Activated CD8-positive, alpha-beta memory T cell treated with anti-CD3 and anti-CD28 coated beads, Interleukin-2, amount 10 ng/mL, durations not matched to agents 7 days and 5 days (primary cell): ENCODE measurements at regions not wholly inside any gene's neighbourhood (a gene's known extent, or its start where the extent isn't known, plus 50 kb on each side); places are given as distances from the start of the nearest gene placed in this dataset.
"Not testable (repeated sequence)": the region's sequence is repeated elsewhere in the genome, so short reads cannot be mapped to it uniquely, and the experiment has no call there.

Source experiments
- ATAC-seq: fragments of 150-1000 bp; cut with Tn5 transposase; one replicate; pipeline ENCODE4 v1.10.0; 2021; ENCODE audit warnings: moderate library complexity
- CTCF ChIA-PET: fragments of 350-600 bp; sonication (Branson Sonifier 250); formaldehyde crosslinking; loops from one replicate; lab custom pipeline; 2021; ENCODE audit warnings: antibody characterized with exemption; lab: Charles Lee
- DNase-seq: peaks from one replicate; pipeline ENCODE4 v3.0.0-alpha.2; 2020
- H3K27ac Mint-ChIP-seq: one replicate; pipeline ENCODE4 v1.8.0; 2021; ENCODE audit warnings: mild to moderate bottlenecking, mixed read lengths
- H3K27me3 Mint-ChIP-seq: one replicate; pipeline ENCODE4 v1.8.0; 2021; ENCODE audit warnings: mixed read lengths
- H3K36me3 Mint-ChIP-seq: one replicate; pipeline ENCODE4 v1.8.0; 2021; ENCODE audit warnings: mild to moderate bottlenecking, mixed read lengths
- H3K4me1 Mint-ChIP-seq: one replicate; pipeline ENCODE4 v1.8.0; 2021; ENCODE audit warnings: mixed read lengths
- H3K4me3 Mint-ChIP-seq: one replicate; pipeline ENCODE4 v1.8.0; 2021; ENCODE audit warnings: mild to moderate bottlenecking, moderate library complexity, mixed read lengths
- H3K9me3 Mint-ChIP-seq: one replicate; pipeline ENCODE4 v1.8.0; 2022; ENCODE audit warnings: low read depth, mixed read lengths

DNA sequence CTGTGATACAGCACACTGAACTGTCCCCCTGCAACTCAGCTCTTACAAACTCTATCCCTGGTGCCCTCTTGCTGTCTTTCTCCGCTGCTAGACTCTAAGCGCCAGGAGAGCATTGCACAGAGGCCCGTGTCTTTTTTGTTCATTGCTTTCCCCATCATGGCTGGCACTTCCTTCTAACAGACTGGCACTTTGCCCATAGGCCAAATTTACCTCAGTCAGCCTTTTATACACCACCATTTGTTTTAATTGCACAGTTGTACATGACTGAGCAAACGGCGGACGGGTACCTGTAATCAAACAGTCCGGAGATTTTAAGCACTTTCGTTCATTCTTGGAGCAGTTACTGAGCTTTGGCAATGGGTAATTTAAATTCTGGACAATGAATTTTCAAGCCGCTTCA lies 102.2 kb upstream of the CLINT1 start:
- ATAC-seq (no peak), DNase-seq (no peak)
- Mint-ChIP-seq H3K9me3 (no peaks in the 10 kb centered on the region), H3K4me1 (peaks cover 6% of the 10 kb centered on the region), H3K36me3 (no peaks in the 10 kb centered on the region), H3K27ac (no peak overlapping the region), H3K27me3 (peaks cover 14% of the 10 kb centered on the region), H3K4me3 (no peak overlapping the region)
- CTCF ChIA-PET = no interaction called here

DNA sequence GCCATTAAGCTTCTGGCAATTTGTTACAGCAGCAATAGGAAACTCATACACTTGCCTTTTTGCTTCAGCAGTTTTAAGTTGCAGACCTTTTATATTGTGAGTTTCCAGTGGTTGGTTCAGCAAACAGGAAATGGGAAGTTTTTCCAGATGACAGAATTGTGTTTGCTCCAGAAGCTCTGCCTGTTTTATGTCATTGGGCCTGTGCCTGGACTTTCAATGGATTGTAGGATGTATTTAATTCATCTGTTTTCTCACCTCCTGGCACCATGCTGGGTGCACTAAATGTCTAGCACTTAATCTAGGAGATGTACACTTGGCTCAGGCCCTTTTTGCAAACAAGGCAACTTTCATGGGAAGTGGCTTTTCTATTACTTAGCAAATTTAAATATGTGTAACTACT lies 100.4 kb upstream of the CLINT1 start:
- peaks cover 17% of the 10 kb centered on the region for H3K27me3 Mint-ChIP-seq
- H3K4me1 Mint-ChIP-seq = peaks cover 6% of the 10 kb centered on the region
- H3K27ac Mint-ChIP-seq = no peak overlapping the region
- no peaks in the 10 kb centered on the region for H3K9me3 Mint-ChIP-seq
- DNase-seq = no peak
- CTCF ChIA-PET = no interaction called here
- no peak for ATAC-seq
- no peak overlapping the region for H3K4me3 Mint-ChIP-seq
- no peaks in the 10 kb centered on the region for H3K36me3 Mint-ChIP-seq

GRCh38 chr5:157956271-157956885 lies 97.4 kb upstream of the CLINT1 start:
- Mint-ChIP-seq H3K27ac (no peak overlapping the region), H3K4me1 (peaks cover 6% of the 10 kb centered on the region), H3K9me3 (no peaks in the 10 kb centered on the region), H3K4me3 (no peak overlapping the region), H3K27me3 (peaks cover 26% of the 10 kb centered on the region), H3K36me3 (no peaks in the 10 kb centered on the region)
- ATAC-seq (no peak), DNase-seq (no peak)
- CTCF ChIA-PET = no interaction called here

- ATAC-seq (no peak), DNase-seq (no peak)
- Mint-ChIP-seq H3K9me3 (no peaks in the 10 kb centered on the region), H3K4me1 (peaks cover 6% of the 10 kb centered on the region), H3K27me3 (peaks cover 22% of the 10 kb centered on the region), H3K27ac (no peak overlapping the region), H3K36me3 (no peaks in the 10 kb centered on the region), H3K4me3 (no peak overlapping the region)
- CTCF ChIA-PET = interaction anchor here (0.8 kb wide), 1 partner anchor 137 kb away, joined by 3 read pairs; no protein-coding TSS in a partner anchor
These were observed 96.7 kb upstream of the CLINT1 start for GRCh38 chr5:157955541-157956172.

GRCh38 chr5:157952374-157952685 lies 93.4 kb upstream of the CLINT1 start:
- Mint-ChIP-seq H3K27me3 (peaks cover 29% of the 10 kb centered on the region), H3K4me1 (peaks cover 10% of the 10 kb centered on the region), H3K36me3 (no peaks in the 10 kb centered on the region), H3K4me3 (no peak overlapping the region), H3K9me3 (no peaks in the 10 kb centered on the region), H3K27ac (no peak overlapping the region)
- CTCF ChIA-PET = interaction anchor here (0.7 to 1.3 kb wide), 3 partner anchors 97 to 190 kb away, joined by 3 to 4 read pairs (median 3); no protein-coding TSS in a partner anchor
- no peak for ATAC-seq
- DNase-seq = no peak

DNA sequence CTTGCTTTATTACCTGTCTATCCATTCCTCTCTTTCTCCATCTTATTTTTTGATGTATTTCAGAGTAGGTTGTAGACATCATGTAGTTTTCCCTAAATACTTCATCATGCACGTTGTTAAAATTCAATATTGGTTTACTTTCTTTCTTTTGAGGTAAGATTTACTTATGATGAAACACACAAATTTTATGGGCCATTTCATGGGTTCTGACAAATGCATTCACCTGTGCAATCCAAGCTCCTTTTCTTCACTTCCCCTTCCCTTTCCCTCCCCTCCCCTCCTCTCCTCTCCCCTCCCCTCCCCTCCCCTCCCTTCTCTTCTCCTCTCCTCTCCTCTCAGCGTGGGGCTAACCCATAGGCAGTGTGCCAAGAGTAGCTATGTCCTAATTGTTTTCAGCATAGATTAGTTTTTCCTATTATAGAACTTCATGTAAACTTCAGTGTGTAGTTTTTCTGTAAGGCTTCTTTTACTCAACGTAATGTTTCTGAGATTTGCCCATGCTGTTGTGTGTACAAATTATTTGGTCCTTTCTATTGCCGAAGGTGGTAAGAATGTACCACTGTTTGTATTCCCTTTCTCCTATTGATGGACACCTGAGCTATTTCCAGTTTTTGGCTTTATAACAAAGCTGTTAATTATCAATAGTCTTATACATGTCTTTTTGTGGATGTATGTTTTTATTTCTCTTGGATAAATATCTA lies 92.9 kb upstream of the CLINT1 start:
- Mint-ChIP-seq H3K36me3 (no peaks in the 10 kb centered on the region), H3K4me1 (peaks cover 9% of the 10 kb centered on the region), H3K27ac (no peak overlapping the region), H3K27me3 (peaks cover 29% of the 10 kb centered on the region), H3K4me3 (no peak overlapping the region), H3K9me3 (no peaks in the 10 kb centered on the region)
- DNase-seq (no peak), ATAC-seq (no peak)
- CTCF ChIA-PET = interaction anchor here (0.7 to 3.8 kb wide), 4 partner anchors 28 to 190 kb away, joined by 3 to 36 read pairs (median 4); no protein-coding TSS in a partner anchor

DNA sequence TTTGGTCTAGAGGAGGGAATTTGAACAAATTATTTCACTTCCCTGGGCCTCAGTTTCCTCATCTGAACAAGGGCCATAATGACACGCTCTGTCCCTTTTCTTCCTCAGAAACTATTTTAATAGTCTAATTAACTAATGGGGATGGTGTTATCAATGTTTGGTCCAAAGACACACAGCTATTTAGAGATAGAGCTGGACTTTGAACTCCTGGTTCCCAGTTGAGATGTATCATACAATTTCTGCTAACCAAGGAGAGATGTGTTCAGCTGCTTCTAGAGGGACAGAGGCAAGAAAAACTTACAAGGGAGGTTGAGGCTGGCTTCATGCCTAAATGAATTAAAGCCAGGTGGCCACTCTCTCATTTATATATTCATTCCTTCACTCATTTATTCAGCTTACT lies 90.6 kb upstream of the CLINT1 start:
- DNase-seq (no peak), ATAC-seq (no peak)
- Mint-ChIP-seq H3K9me3 (no peaks in the 10 kb centered on the region), H3K27me3 (peaks cover 26% of the 10 kb centered on the region), H3K27ac (no peak overlapping the region), H3K4me1 (peaks cover 4% of the 10 kb centered on the region), H3K4me3 (no peak overlapping the region), H3K36me3 (no peaks in the 10 kb centered on the region)
- CTCF ChIA-PET = interaction anchor here (0.8 to 3.8 kb wide), 19 partner anchors 8 to 621 kb away, joined by 3 to 36 read pairs (median 5); partner anchors contain the start of genes CLINT1 and LSM11

DNA sequence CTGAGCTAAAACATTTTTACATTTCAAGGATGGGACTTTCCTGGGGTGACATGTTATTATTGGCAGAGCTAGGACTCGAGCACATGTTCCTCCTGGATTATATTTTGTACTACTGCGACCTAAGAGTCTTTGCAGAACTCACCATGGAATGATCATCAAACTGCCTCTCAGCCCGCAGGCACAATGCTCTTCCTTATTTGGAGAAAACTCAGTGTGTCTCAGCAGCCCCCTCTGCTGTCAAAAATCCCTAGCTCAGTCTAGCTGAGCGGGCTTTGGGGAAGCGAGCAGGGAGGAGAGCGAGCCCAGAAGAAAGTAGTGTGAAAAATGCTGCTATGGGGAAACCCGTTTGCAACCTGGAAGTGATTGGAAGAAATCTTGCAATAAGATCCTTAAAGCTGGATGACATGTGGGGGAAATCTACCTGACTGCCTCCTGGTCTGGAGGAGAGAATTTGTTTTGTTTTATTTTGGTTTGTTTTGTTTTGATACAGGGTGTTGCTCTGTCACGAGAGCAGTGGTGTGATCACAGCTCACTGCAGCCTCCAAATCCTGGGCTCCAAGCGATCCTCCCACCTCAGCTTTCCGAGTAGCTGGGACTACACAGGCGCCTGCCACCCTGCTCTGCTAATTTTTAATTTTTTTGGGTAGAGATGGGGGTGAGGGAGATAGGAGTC lies 89.9 kb upstream of the CLINT1 start:
- no peak overlapping the region for H3K27ac Mint-ChIP-seq
- CTCF ChIA-PET = interaction anchor here (0.8 to 3.8 kb wide), 30 partner anchors 9 to 620 kb away, joined by 3 to 36 read pairs (median 5); partner anchors contain the start of genes CLINT1 and LSM11
- DNase-seq (peak; percentile 84), ATAC-seq (peak; percentile 96)
- H3K27me3 Mint-ChIP-seq = peaks cover 26% of the 10 kb centered on the region
- peak overlapping the region; percentile 0 for H3K4me3 Mint-ChIP-seq
- no peaks in the 10 kb centered on the region for H3K9me3 Mint-ChIP-seq
- H3K4me1 Mint-ChIP-seq = peaks cover 4% of the 10 kb centered on the region
- H3K36me3 Mint-ChIP-seq = no peaks in the 10 kb centered on the region

DNA sequence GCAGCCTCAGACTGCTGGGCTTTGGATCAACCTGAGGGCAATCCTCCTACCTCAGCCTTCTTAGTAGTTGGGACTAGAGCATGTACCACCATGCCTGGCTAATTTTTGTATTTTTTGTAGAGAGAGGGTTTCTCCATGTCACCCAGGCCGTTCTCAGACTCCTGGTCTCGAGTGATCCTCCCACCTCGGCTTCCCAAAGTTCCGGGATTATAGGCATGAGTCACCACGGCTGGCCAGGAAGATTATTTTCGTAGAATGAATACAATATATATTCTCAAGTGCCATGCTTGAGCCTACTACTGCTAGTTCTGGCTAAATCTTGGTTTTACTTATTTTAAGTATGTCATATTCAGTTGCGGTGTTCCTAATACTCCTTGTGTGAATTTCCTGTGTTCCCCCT lies 88.2 kb upstream of the CLINT1 start:
- no peaks in the 10 kb centered on the region for H3K9me3 Mint-ChIP-seq
- no peak overlapping the region for H3K27ac Mint-ChIP-seq
- H3K27me3 Mint-ChIP-seq = peaks cover 20% of the 10 kb centered on the region
- DNase-seq (no peak), ATAC-seq (no peak)
- CTCF ChIA-PET = no interaction called here
- no peak overlapping the region for H3K4me3 Mint-ChIP-seq
- H3K36me3 Mint-ChIP-seq = no peaks in the 10 kb centered on the region
- H3K4me1 Mint-ChIP-seq = peaks cover 4% of the 10 kb centered on the region

DNA sequence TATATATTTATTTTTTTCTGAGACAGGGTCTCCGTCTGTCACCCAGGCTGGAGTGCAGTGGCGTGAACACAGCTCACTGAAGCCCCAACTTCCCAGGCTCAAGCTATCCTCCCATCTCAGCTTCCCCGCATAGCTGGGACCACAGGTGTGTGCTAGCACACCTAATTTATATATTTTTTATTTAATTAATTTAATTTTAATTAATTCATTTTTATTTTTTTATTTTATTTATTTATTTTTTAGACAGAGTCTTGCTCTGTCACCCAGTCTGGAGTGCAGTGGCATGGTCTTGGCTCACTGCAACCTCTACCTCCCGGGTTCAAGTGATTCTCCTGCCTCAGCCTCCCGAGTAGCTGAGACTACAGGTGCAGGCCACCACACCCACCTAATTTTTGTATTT lies 86.9 kb upstream of the CLINT1 start:
- H3K27me3 Mint-ChIP-seq = peaks cover 14% of the 10 kb centered on the region
- CTCF ChIA-PET, ATAC-seq, H3K27ac Mint-ChIP-seq, H3K36me3 Mint-ChIP-seq, H3K4me1 Mint-ChIP-seq, H3K4me3 Mint-ChIP-seq, DNase-seq, H3K9me3 Mint-ChIP-seq: not testable (repeated sequence)

- Mint-ChIP-seq H3K4me3 (no peak overlapping the region), H3K9me3 (no peaks in the 10 kb centered on the region), H3K27ac (no peak overlapping the region), H3K36me3 (no peaks in the 10 kb centered on the region), H3K27me3 (peaks cover 9% of the 10 kb centered on the region), H3K4me1 (peaks cover 4% of the 10 kb centered on the region)
- DNase-seq (no peak), ATAC-seq (no peak)
- CTCF ChIA-PET = no interaction called here
These were observed 86.0 kb upstream of the CLINT1 start for GRCh38 chr5:157944938-157945337.

DNA sequence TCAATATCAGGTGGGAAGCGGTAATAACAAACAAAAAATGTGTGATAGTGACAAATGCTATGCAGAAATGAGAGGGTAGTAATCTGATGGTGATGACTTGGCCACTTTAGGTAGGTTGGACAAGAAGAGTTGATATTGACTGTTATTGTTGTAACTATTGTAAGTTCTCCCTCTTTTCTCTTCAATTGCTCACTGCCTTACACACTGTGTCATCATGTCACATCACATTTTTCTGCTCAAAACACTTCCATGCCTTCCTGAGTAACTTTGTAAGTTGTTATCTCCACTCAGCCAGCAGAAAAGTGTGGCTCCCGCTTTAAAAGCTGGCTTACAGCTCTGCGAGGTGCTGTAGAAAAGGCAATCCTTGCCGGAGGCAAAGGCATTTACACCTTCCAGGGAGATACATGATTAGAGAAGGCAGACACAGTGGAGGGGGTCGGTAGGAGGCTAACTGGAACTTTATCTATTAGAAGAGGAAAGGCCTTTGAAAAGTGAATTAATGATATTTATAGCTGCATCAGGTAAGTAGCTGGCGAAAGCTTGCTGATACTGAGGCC lies 85.2 kb upstream of the CLINT1 start:
- DNase-seq (no peak), ATAC-seq (no peak)
- CTCF ChIA-PET = no interaction called here
- H3K9me3 Mint-ChIP-seq = no peaks in the 10 kb centered on the region
- peaks cover 4% of the 10 kb centered on the region for H3K27me3 Mint-ChIP-seq
- H3K36me3 Mint-ChIP-seq = no peaks in the 10 kb centered on the region
- H3K27ac Mint-ChIP-seq = no peak overlapping the region
- H3K4me1 Mint-ChIP-seq = peaks cover 4% of the 10 kb centered on the region
- no peak overlapping the region for H3K4me3 Mint-ChIP-seq

DNA sequence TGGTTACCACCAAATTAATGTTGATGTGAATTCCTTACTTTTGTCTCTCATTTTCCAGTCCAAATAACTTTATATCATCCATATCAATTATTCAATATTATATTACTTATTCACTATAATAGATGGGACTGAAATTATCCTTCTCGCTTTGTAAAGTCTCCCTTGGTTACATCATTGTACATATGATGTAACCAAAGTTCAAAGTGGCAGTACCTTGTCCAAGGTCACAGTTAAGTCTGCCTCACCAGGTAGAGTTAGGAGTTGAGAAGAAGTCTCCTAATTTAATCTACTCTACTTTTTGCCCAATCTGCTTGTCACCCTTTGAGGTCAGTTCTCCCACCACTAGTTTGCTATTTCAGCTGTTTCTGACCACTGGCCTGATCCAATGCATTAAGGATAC lies 83.7 kb upstream of the CLINT1 start:
- no peaks in the 10 kb centered on the region for H3K36me3 Mint-ChIP-seq
- no peaks in the 10 kb centered on the region for H3K9me3 Mint-ChIP-seq
- no peaks in the 10 kb centered on the region for H3K4me1 Mint-ChIP-seq
- ATAC-seq (no peak), DNase-seq (no peak)
- CTCF ChIA-PET = no interaction called here
- H3K4me3 Mint-ChIP-seq = no peak overlapping the region
- H3K27ac Mint-ChIP-seq = no peak overlapping the region
- H3K27me3 Mint-ChIP-seq = no peaks in the 10 kb centered on the region
